ENCODE measurements at regions not wholly inside any gene's neighbourhood (a gene's known extent, or its start where the extent isn't known, plus 50 kb on each side); places are given as distances from the start of the nearest gene placed in this dataset.
"Not testable (repeated sequence)": the region's sequence is repeated elsewhere in the genome, so short reads cannot be mapped to it uniquely, and the experiment has no call there.

- TF ChIP-seq CTCF (IDR thresholded peaks at IDR 0.05; ENCODE audit: low read depth, low read length, missing control alignments), result no peak
- no peak for DNase-seq
- Histone ChIP-seq H3K27me3 (replicated peaks) (no peaks in the 10 kb centered on the region), H3K36me3 (replicated peaks) (no peaks in the 10 kb centered on the region), H3K27ac (no peak overlapping the region), H3K4me3 (ENCODE audit: low read depth, low read length) (no peak overlapping the region)
- in situ Hi-C loops (cut with HindIII; ENCODE audit: low pct_ligation_motif_present, low sequenced_read_pairs), result no loop called here
These were observed 187.8 kb upstream of the CSNK1A1L start for GRCh38 chr13:37293295-37293694.

GRCh38 chr13:37290716-37291505 lies 185.4 kb upstream of the CSNK1A1L start:
- no peak for TF ChIP-seq CTCF (IDR thresholded peaks at IDR 0.05; ENCODE audit: low read depth, low read length, missing control alignments)
- DNase-seq, result no peak
- no peak overlapping the region for H3K27ac ChIP-seq
- no peak overlapping the region for H3K4me3 ChIP-seq (ENCODE audit: low read depth, low read length)
- no peaks in the 10 kb centered on the region for H3K27me3 ChIP-seq (replicated peaks)
- no peaks in the 10 kb centered on the region for H3K36me3 ChIP-seq (replicated peaks)
- in situ Hi-C loops (cut with HindIII; ENCODE audit: low pct_ligation_motif_present, low sequenced_read_pairs), result no loop called here

- no peak for TF ChIP-seq CTCF (IDR thresholded peaks at IDR 0.05; ENCODE audit: low read depth, low read length, missing control alignments)
- Histone ChIP-seq H3K27me3 (replicated peaks) (no peaks in the 10 kb centered on the region), H3K27ac (no peak overlapping the region), H3K36me3 (replicated peaks) (no peaks in the 10 kb centered on the region), H3K4me3 (ENCODE audit: low read depth, low read length) (no peak overlapping the region)
- in situ Hi-C loops (cut with HindIII; ENCODE audit: low pct_ligation_motif_present, low sequenced_read_pairs), result no loop called here
- no peak for DNase-seq
These were observed 183.9 kb upstream of the CSNK1A1L start for GRCh38 chr13:37289212-37289935.

GRCh38 chr13:37288057-37288720 lies 182.7 kb upstream of the CSNK1A1L start:
- no peak for TF ChIP-seq CTCF (IDR thresholded peaks at IDR 0.05; ENCODE audit: low read depth, low read length, missing control alignments)
- DNase-seq, result no peak
- H3K27me3 ChIP-seq (replicated peaks), result no peaks in the 10 kb centered on the region
- H3K4me3 ChIP-seq (ENCODE audit: low read depth, low read length), result no peak overlapping the region
- no peak overlapping the region for H3K27ac ChIP-seq
- H3K36me3 ChIP-seq (replicated peaks), result no peaks in the 10 kb centered on the region
- in situ Hi-C loops (cut with HindIII; ENCODE audit: low pct_ligation_motif_present, low sequenced_read_pairs), result no loop called here

- DNase-seq; H3K27ac ChIP-seq; in situ Hi-C loops (cut with HindIII; ENCODE audit: low pct_ligation_motif_present, low sequenced_read_pairs): not testable (repeated sequence)
These were observed 174.8 kb upstream of the CSNK1A1L start for GRCh38 chr13:37280231-37280630.

More at GRCh38 chr13:37280231-37280630, 174.8 kb upstream of the CSNK1A1L start:
- H3K4me3 ChIP-seq (ENCODE audit: low read depth, low read length); H3K27me3 ChIP-seq (replicated peaks); H3K36me3 ChIP-seq (replicated peaks): not testable (repeated sequence)

Data from brain microvascular endothelial cell (primary cell).